AG08395 (cell line): ENCODE measurements at regions not wholly inside any gene's neighbourhood (a gene's known extent, or its start where the extent isn't known, plus 50 kb on each side); places are given as distances from the start of the nearest gene placed in this dataset.

Experiments used
- DNase-seq: peaks from one replicate; pipeline ENCODE4 v3.0.0; 2012; ENCODE audit warnings: mixed read lengths, low spot score

GRCh38 chr12:79534029-79534867 is 156.5 kb downstream of the PAWR start:
- DNase-seq, result no peak

- DNase-seq, result no peak
Measured at GRCh38 chr12:79532907-79533288, 157.9 kb downstream of the PAWR start.

- no peak for DNase-seq
Measured at GRCh38 chr12:79531518-79531917, 159.2 kb downstream of the PAWR start.

- no peak for DNase-seq
Measured at GRCh38 chr12:79527473-79527872, 163.3 kb downstream of the PAWR start.

- no peak for DNase-seq
Measured at GRCh38 chr12:79525357-79525756, 165.4 kb downstream of the PAWR start.

GRCh38 chr12:79524507-79525148 is 166.1 kb downstream of the PAWR start:
- DNase-seq, result no peak

GRCh38 chr12:79522989-79523386 is 167.8 kb downstream of the PAWR start:
- DNase-seq, result no peak

GRCh38 chr12:79522257-79522988 is 168.3 kb downstream of the PAWR start:
- DNase-seq, result no peak

- no peak for DNase-seq
Measured at GRCh38 chr12:79521576-79521975, 169.2 kb downstream of the PAWR start.

GRCh38 chr12:79517363-79517762 is 173.4 kb downstream of the PAWR start:
- no peak for DNase-seq

- DNase-seq, result no peak
Measured at GRCh38 chr12:79515530-79515935, 175.2 kb downstream of the PAWR start.

GRCh38 chr12:79514730-79515529 is 175.8 kb downstream of the PAWR start:
- peak; percentile 17 for DNase-seq

- DNase-seq, result no peak
Measured at GRCh38 chr12:79512068-79512467, 178.7 kb downstream of the PAWR start.

GRCh38 chr12:79508622-79509021 is 182.1 kb downstream of the PAWR start:
- no peak for DNase-seq
